ENCODE measurements at regions not wholly inside any gene's neighbourhood (a gene's known extent, or its start where the extent isn't known, plus 50 kb on each side); places are given as distances from the start of the nearest gene placed in this dataset.

DNA sequence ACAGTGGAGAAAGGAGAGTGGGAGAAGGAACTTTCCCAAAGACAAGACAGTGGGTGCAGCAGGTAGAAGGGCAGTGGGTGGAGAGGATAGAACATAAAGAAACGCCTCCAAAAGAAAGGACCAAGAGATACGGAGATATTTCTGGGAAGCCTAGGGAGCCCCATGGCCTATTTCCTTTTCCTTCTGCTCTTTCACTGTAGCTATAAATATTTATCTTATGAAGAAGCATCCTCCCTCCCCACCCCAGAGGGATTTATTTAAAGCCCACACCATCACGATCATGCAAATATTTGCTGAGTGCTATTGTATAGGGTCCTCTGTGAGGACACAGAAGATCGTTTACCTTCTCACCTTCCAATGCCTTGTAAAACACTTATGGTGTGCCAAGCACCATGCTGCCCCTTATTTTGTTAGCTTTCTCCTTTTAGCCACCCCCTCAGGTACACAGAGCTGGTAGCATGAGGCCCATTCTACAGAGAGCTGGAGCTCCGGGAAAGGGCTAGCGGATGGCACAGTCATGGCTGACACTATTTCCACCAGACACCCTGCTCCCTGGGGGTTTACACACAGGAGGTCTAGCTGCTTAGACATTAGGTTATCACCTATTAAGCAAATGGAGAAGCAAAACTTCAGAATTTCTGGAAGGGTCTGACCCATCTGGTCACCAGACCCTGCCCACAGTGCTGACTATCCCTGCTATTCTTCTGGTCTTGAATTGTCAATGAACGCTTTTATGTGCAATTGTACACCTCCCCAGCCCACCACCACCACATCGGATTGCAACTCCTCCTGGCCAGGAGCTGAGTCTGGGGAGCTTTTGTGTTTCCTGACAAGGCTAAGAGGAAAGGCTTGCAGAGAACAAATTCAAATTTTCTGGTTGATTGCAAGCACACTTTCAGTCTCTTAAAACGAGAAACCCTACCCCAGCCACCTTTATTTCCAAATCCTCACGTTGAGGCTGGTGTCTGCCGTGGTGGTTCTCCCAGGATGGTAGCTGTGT is 91.8 kb upstream of the KLF7 start:
- DNase-seq = peak; percentile 18

DNA sequence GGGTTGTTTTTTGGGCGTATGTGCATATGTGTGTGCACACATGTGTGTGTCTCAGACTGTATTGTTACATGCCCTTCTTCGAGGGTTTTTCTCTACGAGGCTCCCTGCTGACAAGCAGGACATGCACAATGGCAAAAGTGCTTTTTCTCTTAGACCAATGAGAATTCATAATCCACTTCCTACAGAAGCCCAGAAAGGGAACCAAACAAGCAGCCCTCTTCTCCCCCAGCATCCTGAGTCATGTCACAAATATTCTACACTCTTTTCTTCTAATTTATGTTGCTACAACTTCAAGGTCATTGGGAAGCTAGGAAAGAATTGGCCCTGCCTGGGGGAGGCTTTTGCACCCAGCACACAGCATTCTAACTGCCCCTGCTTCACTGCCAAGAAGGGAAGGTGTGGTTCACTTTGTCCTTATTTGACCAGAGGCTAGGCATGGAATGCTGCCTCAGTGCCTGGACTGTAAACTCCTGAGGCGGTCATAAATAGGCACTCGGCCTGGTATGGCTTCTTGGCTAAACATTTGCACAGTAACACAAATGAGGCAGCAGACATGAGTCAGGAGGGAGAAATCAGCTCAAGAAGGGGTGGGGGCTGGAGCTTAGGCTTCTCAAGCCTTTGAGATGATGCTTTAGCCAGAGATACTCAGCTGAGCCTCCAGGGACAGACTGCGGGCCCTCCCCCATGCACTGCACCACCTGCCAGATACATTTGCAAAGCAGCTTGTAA is 92.7 kb upstream of the KLF7 start:
- DNase-seq = no peak

DNA sequence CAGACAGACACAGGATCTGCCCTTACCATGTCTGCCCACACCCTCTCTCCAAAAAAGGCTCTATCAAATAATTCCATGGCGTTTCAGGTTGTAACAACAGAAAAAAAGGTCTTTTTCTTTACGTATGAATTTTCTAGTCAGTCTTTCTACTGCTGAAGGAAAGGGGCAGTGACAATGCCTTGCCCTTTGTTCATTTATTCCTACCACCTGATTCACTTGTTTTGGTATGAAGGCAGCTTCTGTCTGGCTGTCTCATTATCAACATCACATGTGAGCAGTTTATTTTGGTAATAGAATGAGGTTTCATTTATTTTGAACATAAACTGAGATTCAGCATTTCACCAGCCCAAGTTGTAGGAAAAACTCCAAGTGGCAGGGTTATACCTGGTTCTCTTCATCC is 94.3 kb upstream of the KLF7 start:
- no peak for DNase-seq

DNA sequence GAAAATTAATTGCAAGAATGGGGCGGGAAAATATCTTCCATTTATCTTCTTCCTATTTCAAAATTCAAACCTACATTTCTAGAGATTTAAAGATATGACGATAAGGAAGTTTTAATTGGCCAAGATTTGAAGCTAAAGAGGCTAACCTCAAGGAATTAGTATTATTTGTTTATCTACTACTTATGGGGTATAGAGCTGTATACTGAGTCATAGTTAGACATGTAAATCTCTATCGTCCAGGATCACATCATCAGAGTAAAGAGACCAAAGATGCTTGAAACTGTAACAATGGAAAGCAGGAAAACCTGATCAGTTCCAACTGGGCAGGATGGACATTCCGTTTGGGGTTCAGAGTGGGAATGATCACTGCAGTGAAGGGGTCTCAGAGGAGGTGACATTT is 95.2 kb upstream of the KLF7 start:
- no peak for DNase-seq

DNA sequence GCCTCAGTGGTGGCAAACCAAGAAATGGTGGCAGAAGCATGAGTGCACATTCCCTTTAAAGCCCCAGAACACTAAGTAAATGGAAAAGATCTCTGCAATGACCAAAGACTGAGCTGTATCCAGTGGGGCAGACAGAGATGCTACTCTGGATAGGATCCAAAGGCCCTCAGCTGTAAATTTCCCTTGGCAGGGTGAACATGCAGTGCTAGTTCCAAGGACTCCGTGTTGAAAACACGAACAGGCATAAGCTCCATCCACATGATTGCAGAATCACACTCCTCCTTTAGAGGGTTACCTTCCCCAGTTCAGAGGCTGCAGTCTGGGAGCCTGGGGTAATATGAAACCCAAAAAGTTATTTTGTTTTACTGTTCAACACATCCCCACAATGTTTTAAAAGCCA is 98.6 kb upstream of the KLF7 start:
- DNase-seq = no peak

DNA sequence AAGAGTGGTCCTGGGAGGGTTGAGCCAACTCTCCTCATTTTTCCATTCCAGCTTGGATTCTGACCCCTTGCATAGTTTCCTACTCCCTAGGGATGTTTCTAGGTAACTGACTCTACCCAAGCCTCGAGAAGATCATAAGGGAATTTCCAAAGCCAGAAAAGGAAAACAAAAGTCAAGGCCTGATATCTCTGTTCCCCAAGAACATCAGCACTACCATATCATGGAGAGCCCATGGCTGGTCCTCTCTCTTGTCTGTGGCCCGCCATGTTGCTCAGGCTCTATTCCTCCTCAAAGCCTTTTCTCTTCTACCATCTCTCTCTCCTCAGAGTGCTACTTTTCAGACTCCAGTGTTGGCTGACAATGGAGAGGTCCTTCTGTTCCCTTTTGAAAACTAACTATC is 99.6 kb upstream of the KLF7 start:
- DNase-seq = no peak

DNA sequence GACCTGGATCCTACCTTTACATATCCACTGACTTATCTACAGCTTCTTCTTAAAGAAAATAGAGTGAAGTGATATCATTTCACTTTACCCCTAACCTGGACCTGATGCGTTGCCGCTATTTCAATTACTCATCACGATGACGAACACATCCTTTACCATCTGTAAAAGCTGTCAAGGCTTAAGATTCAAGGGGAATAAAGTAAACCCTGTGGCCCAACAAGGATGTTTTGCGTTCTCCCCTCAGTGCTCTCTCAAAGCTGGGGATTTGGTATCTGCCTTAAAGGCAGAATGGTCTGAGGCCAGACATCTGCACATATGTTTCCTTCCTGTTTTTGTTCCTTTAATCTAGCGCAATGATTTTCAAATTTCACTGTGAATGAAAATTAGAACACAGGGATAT is 100.1 kb upstream of the KLF7 start:
- no peak for DNase-seq

DNA sequence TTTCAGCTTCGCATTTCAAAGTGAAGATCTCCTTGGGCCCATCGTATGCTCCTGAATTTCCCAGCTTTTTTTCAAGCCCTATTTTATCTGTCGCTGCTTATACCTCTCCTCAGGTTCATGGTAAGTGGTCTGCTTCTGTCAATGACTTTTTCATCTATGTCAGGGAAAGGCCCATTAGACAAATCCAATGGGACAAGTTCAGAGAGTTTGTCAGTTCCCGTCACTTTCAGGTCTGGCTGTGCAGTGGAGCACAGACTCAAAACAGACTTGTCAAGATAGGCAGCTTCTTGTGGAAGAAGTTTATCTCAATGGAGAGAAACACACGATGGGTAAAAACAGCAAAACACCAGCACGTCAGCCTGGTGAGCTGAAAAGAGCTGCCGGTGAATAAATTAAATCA is 100.9 kb upstream of the KLF7 start:
- no peak for DNase-seq

DNA sequence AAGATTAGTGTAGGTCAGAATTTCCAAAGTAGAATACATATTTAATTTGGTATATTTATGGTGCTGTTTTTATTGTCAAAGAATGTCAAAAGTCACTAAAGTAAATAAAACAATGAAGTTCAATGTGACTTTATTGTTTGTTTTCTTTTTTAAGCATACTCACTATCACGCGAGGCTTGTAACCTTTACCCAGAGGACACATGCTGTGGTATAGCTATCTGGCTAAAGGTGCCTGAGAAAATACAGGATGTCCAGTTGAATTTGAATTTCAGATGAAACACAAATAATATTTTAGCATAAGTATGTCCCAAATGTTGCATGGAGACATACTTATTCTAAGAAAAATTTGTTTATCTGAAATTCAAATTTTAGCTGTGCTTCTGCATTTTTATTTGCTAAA is 103.3 kb upstream of the KLF7 start:
- no peak for DNase-seq

DNA sequence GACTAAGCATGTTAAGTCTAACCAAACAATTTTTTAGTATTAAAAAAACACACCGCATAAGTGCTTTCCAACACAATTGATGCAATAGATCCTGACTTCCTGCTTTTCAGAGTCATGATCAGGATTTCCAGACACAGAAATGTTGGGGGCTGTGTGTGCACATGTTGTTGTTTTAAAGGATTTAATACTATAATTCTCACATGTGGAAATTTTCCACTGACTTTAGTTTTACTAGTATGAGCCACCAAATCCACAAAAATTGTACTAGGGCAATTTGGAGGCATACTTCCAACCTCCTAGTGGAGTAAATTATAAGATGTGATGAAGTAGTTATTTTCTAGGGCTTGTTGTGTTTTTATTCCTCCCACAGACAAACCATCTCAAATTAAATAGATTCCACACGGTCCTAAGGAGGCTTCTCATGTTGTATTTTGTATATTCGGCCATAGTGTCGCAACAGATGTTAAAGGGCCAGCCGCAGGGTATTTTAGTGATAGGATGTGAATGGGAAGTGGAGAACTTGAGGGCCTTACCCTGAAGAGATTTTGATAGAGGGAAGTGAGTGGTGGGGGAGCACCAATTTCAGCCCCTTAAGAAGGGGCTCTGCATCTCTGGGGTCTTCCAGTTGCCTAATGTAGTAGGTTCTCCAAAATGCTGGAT is 108.9 kb upstream of the KLF7 start:
- DNase-seq = no peak

DNA sequence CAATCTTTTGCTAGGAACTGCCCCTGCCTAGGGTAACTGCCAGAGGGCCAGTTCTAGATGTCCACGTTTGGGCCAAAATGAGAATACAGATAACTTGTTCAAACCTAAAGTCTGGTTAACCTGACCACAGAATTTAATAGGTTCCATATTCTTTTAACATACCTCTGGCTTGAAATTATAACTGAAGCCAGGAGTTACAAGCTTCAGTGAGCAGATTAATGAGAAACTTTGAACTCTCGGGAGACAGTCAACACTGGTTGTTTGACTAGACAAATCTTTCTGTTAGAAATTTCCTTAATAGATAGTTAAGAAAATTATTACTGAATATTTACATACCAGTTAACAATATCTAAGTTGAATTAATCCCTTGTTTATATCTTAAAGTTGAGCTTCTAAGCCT is 110.0 kb upstream of the KLF7 start:
- no peak for DNase-seq

DNA sequence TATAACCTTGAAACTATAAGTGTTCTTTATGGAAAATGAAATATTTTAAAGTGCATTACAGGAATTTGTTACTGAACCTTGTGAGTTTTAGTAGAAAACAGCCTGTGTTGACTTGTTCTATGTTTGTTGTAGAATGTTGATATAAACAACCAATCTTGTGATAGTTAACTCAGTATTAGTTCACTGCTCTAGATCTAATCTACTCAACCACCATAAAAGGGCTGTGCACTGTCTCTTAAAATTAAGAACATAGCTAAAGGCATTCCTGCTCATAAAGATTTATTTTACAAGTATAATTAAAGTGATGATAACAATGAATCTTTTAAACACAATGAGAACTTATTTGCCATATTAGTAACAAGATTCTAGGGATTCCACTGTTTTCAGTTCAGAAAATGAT is 110.5 kb upstream of the KLF7 start:
- no peak for DNase-seq

DNA sequence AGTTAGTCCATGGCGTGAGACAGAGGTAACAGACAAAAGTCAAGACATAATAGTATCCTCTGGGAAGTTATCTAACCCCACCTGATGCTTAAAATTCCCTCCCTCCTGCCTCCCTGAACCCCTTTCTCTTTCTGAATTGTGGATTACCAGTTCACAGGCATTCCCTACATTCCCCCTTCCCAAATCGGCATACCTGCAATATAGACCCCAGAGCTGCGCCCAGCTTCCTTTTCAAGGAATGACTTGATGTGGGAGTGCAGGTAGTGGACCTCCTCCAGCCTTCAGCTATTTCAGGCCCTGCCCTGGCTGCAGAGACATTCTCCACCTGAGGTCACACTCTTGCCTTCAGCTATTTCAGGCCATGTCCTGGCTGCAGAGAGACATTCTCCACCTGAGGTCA is 111.1 kb upstream of the KLF7 start:
- DNase-seq = no peak

DNA sequence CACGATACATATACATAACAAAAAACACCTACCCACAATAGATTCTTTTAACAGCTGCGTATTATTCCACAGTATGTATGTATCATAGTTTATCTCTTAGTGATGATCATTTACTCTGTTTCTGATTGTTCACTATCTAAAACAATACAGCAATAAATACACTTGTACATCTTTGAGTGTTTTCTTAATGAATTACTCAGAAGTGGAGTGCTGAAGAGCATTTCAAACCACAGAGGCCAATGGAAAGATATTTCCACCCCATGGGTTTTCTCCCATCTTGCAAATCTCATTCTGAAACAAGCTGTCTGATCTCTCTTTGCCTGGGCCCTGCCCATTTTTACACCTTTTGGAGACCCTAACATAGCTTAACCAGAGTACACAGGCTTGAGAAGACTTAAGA is 113.8 kb upstream of the KLF7 start:
- DNase-seq = no peak

DNA sequence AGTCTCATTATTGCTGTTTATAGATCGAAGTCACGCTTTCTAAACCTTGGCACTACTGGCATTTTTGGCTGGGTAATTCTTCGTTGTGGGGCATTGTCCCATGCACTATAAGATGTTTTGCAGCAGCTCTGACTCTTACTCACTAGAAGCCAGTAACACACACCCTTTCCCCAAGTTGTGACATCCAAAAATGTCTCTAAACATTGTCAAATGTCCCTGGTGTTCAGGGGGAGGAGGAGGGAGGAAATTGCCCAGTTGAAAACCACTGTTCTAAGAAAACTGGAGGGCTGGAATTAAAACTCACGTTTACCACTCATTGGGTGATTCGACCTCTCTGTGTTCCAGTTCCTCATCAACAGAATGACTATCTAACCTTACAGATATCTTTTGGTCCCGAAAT is 115.7 kb upstream of the KLF7 start:
- no peak for DNase-seq

DNA sequence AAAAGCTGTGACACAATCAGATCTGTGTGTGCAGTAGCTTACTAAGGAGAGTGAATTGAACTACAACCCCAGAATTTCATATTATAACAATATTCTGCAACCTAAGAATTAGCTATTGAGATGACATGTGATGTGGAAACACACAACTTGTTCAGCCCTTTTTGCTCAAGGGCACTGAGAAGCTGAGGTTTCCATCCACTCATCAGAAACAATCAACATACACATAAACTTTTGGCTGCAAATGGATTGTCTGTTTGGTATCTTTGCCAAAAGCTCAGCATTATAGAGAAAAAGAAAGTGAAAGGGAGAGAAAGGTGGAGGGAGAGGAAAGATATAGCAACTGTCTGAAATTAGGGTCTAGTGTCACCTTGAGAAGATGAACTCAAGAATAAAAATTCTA is 117.2 kb upstream of the KLF7 start:
- no peak for DNase-seq

DNA sequence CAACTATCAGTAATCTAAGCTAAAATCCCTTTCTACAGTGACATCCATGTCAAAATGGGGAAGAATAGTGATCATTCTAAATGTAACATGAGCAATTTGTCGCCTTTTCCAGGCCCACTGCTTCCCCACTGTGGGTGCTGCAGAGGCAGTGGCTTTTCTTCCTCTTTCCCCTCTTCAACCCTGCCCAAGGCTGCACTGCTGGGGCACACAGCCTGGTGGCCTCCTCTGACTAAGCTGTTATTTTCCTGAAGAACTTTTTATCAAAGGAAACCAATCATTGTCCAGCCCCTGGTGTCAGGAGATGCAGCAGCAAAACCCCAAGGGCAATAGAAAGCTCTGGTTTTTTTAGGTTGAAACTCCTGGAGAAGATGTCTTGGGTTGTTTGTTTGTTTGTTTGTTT is 117.6 kb upstream of the KLF7 start:
- no peak for DNase-seq

DNA sequence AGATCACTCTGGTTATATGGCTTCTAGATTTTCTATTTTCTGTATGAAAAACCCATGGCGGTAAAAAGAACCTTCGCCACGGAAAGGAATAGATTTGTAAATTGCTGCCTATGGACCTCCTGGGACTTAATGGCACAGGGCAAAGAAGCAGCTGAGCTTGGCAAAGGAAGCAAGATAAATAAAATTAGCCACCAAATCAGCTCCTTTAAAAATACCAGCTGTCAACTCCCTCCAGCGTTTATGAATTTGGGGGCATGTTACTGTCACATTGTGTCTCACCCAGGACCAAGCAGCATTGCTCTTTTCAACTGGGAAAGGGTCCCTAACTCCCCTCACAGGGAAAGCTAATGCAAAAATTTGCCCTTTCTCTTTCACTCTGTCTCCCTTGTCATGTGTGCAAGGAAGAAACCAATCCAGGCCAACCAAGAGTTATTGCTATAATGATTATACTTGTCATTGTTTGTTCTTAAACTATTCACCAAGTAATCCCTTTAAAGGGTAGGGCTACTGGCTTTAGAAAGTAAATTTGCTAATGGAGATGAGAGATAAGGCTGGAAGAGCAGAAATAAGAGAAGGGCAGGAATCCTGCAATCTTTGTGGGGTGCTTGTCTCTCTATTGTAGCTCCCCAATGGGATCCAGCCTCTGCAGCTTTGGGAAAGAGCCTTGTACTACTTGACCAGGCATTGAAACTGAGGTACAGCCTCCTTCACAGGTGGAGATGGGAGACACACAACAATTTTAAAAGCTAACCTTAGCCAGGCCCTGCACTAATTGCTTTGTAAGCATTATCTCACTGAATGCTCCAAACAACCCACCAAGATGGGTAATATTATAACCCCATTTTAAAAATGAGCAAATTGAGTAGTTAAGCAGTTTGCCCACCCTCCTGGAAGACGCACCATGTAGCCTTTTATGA is 119.1 kb upstream of the KLF7 start:
- DNase-seq = peak; percentile 25

DNA sequence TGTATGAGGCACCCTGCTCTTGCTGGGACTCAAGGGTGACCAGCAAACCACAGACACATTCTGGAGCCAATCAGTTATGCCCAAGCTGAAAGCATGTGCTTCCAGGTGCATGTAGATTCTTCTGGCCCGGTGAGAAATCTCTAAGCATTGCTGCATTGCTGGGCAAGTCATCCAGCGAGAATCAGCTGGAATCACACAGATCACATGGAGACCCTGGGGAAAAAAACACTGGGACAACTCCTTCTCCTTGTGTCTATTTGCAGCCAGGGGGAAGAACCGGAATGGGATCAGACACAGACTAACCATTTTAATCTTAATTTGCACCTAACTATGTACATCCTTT is 119.7 kb upstream of the KLF7 start:
- DNase-seq = peak; percentile 47

DNA sequence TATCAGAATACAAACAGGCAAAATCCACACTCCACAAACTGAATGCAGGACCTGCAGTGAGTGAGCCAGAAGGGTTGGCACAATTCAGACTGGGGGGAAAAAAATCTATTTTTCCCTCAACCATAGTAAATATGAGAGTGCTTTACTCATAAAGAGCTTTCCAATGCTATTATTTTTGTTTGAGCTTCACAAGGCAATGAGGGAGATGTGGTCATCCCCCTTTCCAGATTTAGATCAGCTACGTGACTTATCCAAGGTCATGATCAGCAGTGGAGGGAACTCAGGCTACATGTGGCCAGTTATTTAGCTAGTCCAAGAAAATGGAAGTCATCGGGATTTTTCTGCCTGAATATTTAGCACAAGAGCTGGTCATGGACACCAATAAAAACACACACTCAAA is 120.4 kb upstream of the KLF7 start:
- no peak for DNase-seq

DNA sequence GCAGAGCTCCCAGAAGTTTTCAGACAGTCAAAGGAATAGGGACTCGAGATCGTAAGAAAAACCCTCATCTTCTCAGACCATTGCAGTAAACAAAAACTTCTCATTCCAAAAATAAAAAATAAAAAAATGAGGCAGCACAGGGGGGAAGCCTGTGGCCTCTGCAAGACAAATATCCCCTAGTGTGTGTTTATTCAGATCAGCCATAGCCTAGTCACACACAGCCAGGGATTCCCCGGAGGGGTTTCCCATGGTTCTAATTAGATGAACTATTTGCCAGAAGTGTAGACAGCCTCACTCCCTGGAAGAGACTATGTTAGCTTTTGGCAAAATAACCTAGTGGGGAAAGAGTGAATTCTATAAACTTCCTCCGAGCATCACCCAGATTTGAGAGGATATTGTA is 122.9 kb upstream of the KLF7 start:
- DNase-seq = peak; percentile 21

DNA sequence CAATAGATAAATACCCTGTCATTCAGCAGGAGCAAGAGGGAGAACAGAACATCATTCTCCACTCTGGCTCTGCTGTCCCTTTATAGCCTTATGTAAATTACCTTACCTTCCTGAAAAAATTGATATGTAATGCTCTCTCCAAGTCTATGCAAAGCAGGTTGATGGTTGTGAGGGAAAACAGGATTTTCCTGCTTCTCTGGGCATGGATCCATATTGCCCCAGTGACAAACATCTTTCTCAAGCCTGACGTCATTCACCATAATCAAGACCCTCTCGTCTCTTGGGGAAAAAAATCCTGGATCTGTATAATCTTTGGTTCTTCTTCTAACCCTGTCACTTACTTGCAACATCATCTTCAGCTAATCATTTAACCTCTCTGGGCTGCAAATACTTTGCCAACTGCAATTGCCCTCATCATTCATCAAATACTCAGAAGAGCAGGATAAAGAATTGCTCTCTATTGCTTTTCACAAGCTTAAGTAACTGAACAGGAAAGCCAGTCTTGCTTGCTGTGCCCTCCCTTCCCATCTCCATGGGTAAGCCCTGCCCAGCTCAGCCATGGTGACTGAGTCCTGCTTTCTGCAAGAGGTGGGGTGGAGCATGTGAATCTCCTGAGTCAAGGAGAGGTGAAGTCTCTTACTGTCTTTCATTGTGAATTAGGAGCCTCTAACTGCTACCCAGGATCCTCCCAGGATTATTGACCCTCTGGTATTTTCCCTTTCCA is 123.7 kb upstream of the KLF7 start:
- no peak for DNase-seq
